GM23248 (cell line): ENCODE measurements at regions not wholly inside any gene's neighbourhood (a gene's known extent, or its start where the extent isn't known, plus 50 kb on each side); places are given as distances from the start of the nearest gene placed in this dataset.

Experiments
- EZH2 ChIP-seq: fragments of 200-600 bp; sonication (generic); IDR thresholded peaks from 2 replicates; pipeline ENCODE4 v1.6.1; 2018; ENCODE audit warnings: antibody characterized with exemption, mild to moderate bottlenecking; ENCODE audit not compliant: insufficient read depth, poor library complexity, severe bottlenecking
- EZH2phosphoT487 ChIP-seq: fragments of 200-600 bp; sonication (generic); IDR thresholded peaks from 2 replicates; pipeline ENCODE4 v1.6.1; 2018; ENCODE audit warnings: antibody characterized with exemption, moderate library complexity, mild to moderate bottlenecking, low read depth; ENCODE audit not compliant: insufficient read depth

DNA sequence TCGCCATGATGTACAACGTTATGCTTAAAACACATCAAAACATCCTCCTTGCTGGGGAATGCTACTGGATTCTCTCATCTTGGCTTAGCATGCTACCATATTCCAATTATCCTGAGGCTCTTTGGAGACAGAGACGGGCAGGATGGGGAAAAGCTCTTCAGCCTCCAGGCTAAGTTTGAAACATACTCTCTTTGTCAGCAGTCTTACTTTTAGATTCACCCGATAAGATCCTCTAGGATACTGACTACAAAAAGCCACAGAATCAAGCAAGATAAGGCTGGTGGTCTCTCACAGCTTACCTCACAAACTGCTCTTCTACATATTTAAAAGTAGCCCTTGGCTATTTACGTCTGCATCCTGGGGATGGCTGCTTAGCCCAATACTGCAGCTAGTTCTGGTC is 72.8 kb upstream of the LRCH1 start:
- TF ChIP-seq EZH2 (no peak), EZH2phosphoT487 (no peak)
